HEK293 (cell line): ENCODE measurements at regions not wholly inside any gene's neighbourhood (a gene's known extent, or its start where the extent isn't known, plus 50 kb on each side); places are given as distances from the start of the nearest gene placed in this dataset.

ENCODE experiments used
- CTCF ChIA-PET: fragments of 350-600 bp; formaldehyde crosslinking; extraction: SDS; loops from one replicate; lab custom pipeline; 2021; ENCODE audit warnings: antibody characterized with exemption; lab: Yijun Ruan, JAX
- POLR2A ChIA-PET: fragments of 300-600 bp; formaldehyde crosslinking; extraction: SDS; loops from one replicate; lab custom pipeline; 2020; ENCODE audit warnings: antibody characterized with exemption, inconsistent platforms; lab: Yijun Ruan, JAX
- H3K27ac ChIP-seq: fragments of 200-500 bp; sonication (Bioruptor generic); 2 replicates; pipeline ENCODE4 v1.5.1; 2014; ENCODE audit warnings: low read depth, low read length, control low read depth, inconsistent platforms; ENCODE audit errors: extremely low read depth
- H3K36me3 ChIP-seq, 2 experiments: fragments of 200-500 bp in 1 of 2; sonication (Bioruptor generic) in 1 of 2; 1 replicate in 1 of 2; 2 replicates in 1 of 2; pipeline ENCODE4 v1.5.1; 2014 to 2017; ENCODE audit warnings: inconsistent platforms in 2 of 2, low read length in 2 of 2; ENCODE audit not compliant: control insufficient read depth in 2 of 2, insufficient read depth in 1 of 2
- H3K4me1 ChIP-seq: fragments of 200-500 bp; sonication (Bioruptor generic); 2 replicates; pipeline ENCODE4 v1.5.1; 2014; ENCODE audit warnings: mild to moderate bottlenecking, low read length, inconsistent platforms; ENCODE audit not compliant: control insufficient read depth, insufficient read depth
- H3K4me3 ChIP-seq: 2 replicates; pipeline ENCODE4 v1.5.1; 2011; ENCODE audit warnings: low read depth, mild to moderate bottlenecking, control low read depth, low read length, moderate library complexity
- H3K9me3 ChIP-seq: fragments of 200-500 bp; sonication (Bioruptor generic); 2 replicates; pipeline ENCODE4 v1.5.1; 2014; ENCODE audit warnings: low read depth, low read length, inconsistent platforms; ENCODE audit not compliant: control insufficient read depth, insufficient read depth
- GLI2 ChIP-seq: fragments of 450-650 bp; formaldehyde crosslinking; IDR thresholded peaks from 2 replicates; pipeline ENCODE4; 2017; ENCODE audit warnings: missing biosample characterization, missing genetic modification characterization, low read depth, borderline replicate concordance
- MEIS1 ChIP-seq: sonication (generic); formaldehyde crosslinking; IDR thresholded peaks from 2 replicates; pipeline ENCODE4 v1.8.1; 2022; ENCODE audit warnings: missing genetic modification reagents, mild to moderate bottlenecking, borderline replicate concordance
- SALL2 ChIP-seq: fragments of 450-650 bp; formaldehyde crosslinking; IDR thresholded peaks from 2 replicates; pipeline ENCODE4 v1.5.0; 2017; ENCODE audit warnings: missing biosample characterization, mild to moderate bottlenecking, missing genetic modification characterization, borderline replicate concordance
- ZBTB8A ChIP-seq: fragments of 450-650 bp; formaldehyde crosslinking; IDR thresholded peaks from 2 replicates; pipeline ENCODE4 v1.5.1; 2016; ENCODE audit warnings: missing biosample characterization, missing genetic modification characterization
- ZFP3 ChIP-seq: fragments of 450-650 bp; formaldehyde crosslinking; IDR thresholded peaks from 2 replicates; pipeline ENCODE4 v1.5.1; 2016; ENCODE audit warnings: low read depth, missing biosample characterization, missing genetic modification characterization
- ZFP69B ChIP-seq: fragments of 450-650 bp; formaldehyde crosslinking; IDR thresholded peaks from 2 replicates; pipeline ENCODE4 v1.5.1; 2016; ENCODE audit warnings: missing biosample characterization, missing genetic modification characterization
- ZNF24 ChIP-seq: fragments of 450-650 bp; formaldehyde crosslinking; IDR thresholded peaks from 2 replicates; pipeline ENCODE4 v1.5.1; 2016; ENCODE audit warnings: missing biosample characterization, missing genetic modification characterization
- ZNF292 ChIP-seq: fragments of 450-650 bp; formaldehyde crosslinking; IDR thresholded peaks from 2 replicates; pipeline ENCODE4 v1.5.1; 2016; ENCODE audit warnings: low read depth, missing biosample characterization, missing genetic modification characterization, borderline replicate concordance
- ZNF302 ChIP-seq: fragments of 450-650 bp; formaldehyde crosslinking; IDR thresholded peaks from 2 replicates; pipeline ENCODE4 v1.5.1; 2016; ENCODE audit warnings: missing biosample characterization, missing genetic modification characterization, low read depth
- ZNF433 ChIP-seq: fragments of 450-650 bp; formaldehyde crosslinking; IDR thresholded peaks from 2 replicates; pipeline ENCODE4 v1.5.1; 2016; ENCODE audit warnings: missing biosample characterization, missing genetic modification characterization, low read depth
- ZNF529 ChIP-seq: fragments of 450-650 bp; formaldehyde crosslinking; IDR thresholded peaks from 2 replicates; pipeline ENCODE4 v1.5.1; 2017; ENCODE audit warnings: missing genetic modification characterization, missing biosample characterization; ENCODE audit not compliant: insufficient replicate concordance
- ZNF624 ChIP-seq: fragments of 450-650 bp; formaldehyde crosslinking; IDR thresholded peaks from 2 replicates; pipeline ENCODE4 v1.5.1; 2017; ENCODE audit warnings: missing biosample characterization, missing genetic modification characterization
- ZNF707 ChIP-seq: fragments of 450-650 bp; formaldehyde crosslinking; IDR thresholded peaks from 2 replicates; pipeline ENCODE4 v1.5.1; 2016; ENCODE audit warnings: missing biosample characterization, missing genetic modification characterization
- TF ChIP-seq, protein P1 (sequence below): fragments of 450-650 bp; formaldehyde crosslinking; IDR thresholded peaks from 2 replicates; pipeline ENCODE4 v1.5.1; 2017; ENCODE audit warnings: missing biosample characterization, missing genetic modification characterization
- TF ChIP-seq, protein P2 (sequence below): fragments of 450-650 bp; formaldehyde crosslinking; IDR thresholded peaks from 2 replicates; pipeline ENCODE4 v1.5.1; 2016; ENCODE audit warnings: missing biosample characterization, missing genetic modification characterization
- TF ChIP-seq, protein P3 (sequence below): fragments of 450-650 bp; formaldehyde crosslinking; IDR thresholded peaks from 2 replicates; pipeline ENCODE4 v1.5.1; 2016; ENCODE audit warnings: missing biosample characterization, missing genetic modification characterization
- TF ChIP-seq, protein P4 (sequence below): fragments of 450-650 bp; formaldehyde crosslinking; IDR thresholded peaks from 2 replicates; pipeline ENCODE4 v1.5.1; 2016; ENCODE audit warnings: missing biosample characterization, missing genetic modification characterization
- TF ChIP-seq, protein P5 (sequence below): fragments of 450-650 bp; formaldehyde crosslinking; optimal IDR thresholded peaks from 2 replicates; pipeline ENCODE3; 2016; ENCODE audit warnings: missing biosample characterization, mild to moderate bottlenecking, missing genetic modification characterization
- TF ChIP-seq, protein P6 (sequence below): fragments of 450-650 bp; formaldehyde crosslinking; IDR thresholded peaks from 2 replicates; pipeline ENCODE4 v1.5.1; 2016; ENCODE audit warnings: missing biosample characterization, missing genetic modification characterization

DNA sequence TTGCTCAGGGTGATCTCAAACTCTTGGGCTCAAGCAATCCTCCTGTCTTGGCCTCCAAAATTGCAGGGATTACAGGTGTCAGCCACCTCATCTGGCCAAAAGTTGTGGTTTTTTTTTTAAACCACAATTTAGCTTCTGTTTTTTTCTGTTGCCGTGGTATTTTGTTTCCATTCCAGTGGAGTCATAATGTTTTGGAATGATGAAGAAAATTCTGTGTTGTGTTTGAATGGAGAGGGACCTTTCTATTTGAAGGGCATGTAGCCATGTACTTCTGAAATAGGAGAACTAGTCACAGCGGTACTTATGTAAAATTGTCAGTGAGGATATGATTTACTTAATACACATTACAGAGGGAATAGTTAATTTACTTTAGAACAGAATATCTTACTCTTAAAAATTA, 201.3 kb downstream of the ARL4A start:
- no peak overlapping the region for H3K27ac ChIP-seq
- CTCF ChIA-PET, result interaction anchor here (0.7 kb wide), 1 partner anchor 320 kb away, joined by 3 read pairs; no protein-coding TSS in a partner anchor
- no peaks in the 10 kb centered on the region for H3K9me3 ChIP-seq
- POLR2A ChIA-PET, result no interaction called here
- no peak overlapping the region for H3K4me3 ChIP-seq
- H3K36me3 ChIP-seq, result no peaks in the 10 kb centered on the region
- no peaks in the 10 kb centered on the region for H3K4me1 ChIP-seq
- TF ChIP-seq, protein P1, sequence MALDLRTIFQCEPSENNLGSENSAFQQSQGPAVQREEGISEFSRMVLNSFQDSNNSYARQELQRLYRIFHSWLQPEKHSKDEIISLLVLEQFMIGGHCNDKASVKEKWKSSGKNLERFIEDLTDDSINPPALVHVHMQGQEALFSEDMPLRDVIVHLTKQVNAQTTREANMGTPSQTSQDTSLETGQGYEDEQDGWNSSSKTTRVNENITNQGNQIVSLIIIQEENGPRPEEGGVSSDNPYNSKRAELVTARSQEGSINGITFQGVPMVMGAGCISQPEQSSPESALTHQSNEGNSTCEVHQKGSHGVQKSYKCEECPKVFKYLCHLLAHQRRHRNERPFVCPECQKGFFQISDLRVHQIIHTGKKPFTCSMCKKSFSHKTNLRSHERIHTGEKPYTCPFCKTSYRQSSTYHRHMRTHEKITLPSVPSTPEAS (tag by site-specific recombination), result no peak
- TF ChIP-seq SALL2 (tag by site-specific recombination) (no peak), ZNF302 (no peak), ZNF292 (no peak), GLI2 (tag by site-specific recombination) (no peak), ZNF624 (tag by site-specific recombination) (no peak), ZNF433 (tag by site-specific recombination) (no peak), ZBTB8A (tag by site-specific recombination) (no peak), ZNF24 (tag by site-specific recombination) (no peak), MEIS1 (CRISPR knock-in tag) (no peak), ZNF529 (tag by site-specific recombination) (no peak), ZFP3 (tag by site-specific recombination) (no peak), ZNF707 (no peak), ZFP69B (tag by site-specific recombination) (no peak)
- TF ChIP-seq, protein P2, sequence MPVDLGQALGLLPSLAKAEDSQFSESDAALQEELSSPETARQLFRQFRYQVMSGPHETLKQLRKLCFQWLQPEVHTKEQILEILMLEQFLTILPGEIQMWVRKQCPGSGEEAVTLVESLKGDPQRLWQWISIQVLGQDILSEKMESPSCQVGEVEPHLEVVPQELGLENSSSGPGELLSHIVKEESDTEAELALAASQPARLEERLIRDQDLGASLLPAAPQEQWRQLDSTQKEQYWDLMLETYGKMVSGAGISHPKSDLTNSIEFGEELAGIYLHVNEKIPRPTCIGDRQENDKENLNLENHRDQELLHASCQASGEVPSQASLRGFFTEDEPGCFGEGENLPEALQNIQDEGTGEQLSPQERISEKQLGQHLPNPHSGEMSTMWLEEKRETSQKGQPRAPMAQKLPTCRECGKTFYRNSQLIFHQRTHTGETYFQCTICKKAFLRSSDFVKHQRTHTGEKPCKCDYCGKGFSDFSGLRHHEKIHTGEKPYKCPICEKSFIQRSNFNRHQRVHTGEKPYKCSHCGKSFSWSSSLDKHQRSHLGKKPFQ (tag by site-specific recombination), result no peak
- TF ChIP-seq, protein P3, sequence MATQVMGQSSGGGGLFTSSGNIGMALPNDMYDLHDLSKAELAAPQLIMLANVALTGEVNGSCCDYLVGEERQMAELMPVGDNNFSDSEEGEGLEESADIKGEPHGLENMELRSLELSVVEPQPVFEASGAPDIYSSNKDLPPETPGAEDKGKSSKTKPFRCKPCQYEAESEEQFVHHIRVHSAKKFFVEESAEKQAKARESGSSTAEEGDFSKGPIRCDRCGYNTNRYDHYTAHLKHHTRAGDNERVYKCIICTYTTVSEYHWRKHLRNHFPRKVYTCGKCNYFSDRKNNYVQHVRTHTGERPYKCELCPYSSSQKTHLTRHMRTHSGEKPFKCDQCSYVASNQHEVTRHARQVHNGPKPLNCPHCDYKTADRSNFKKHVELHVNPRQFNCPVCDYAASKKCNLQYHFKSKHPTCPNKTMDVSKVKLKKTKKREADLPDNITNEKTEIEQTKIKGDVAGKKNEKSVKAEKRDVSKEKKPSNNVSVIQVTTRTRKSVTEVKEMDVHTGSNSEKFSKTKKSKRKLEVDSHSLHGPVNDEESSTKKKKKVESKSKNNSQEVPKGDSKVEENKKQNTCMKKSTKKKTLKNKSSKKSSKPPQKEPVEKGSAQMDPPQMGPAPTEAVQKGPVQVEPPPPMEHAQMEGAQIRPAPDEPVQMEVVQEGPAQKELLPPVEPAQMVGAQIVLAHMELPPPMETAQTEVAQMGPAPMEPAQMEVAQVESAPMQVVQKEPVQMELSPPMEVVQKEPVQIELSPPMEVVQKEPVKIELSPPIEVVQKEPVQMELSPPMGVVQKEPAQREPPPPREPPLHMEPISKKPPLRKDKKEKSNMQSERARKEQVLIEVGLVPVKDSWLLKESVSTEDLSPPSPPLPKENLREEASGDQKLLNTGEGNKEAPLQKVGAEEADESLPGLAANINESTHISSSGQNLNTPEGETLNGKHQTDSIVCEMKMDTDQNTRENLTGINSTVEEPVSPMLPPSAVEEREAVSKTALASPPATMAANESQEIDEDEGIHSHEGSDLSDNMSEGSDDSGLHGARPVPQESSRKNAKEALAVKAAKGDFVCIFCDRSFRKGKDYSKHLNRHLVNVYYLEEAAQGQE (tag by site-specific recombination), result no peak
- TF ChIP-seq, protein P4, sequence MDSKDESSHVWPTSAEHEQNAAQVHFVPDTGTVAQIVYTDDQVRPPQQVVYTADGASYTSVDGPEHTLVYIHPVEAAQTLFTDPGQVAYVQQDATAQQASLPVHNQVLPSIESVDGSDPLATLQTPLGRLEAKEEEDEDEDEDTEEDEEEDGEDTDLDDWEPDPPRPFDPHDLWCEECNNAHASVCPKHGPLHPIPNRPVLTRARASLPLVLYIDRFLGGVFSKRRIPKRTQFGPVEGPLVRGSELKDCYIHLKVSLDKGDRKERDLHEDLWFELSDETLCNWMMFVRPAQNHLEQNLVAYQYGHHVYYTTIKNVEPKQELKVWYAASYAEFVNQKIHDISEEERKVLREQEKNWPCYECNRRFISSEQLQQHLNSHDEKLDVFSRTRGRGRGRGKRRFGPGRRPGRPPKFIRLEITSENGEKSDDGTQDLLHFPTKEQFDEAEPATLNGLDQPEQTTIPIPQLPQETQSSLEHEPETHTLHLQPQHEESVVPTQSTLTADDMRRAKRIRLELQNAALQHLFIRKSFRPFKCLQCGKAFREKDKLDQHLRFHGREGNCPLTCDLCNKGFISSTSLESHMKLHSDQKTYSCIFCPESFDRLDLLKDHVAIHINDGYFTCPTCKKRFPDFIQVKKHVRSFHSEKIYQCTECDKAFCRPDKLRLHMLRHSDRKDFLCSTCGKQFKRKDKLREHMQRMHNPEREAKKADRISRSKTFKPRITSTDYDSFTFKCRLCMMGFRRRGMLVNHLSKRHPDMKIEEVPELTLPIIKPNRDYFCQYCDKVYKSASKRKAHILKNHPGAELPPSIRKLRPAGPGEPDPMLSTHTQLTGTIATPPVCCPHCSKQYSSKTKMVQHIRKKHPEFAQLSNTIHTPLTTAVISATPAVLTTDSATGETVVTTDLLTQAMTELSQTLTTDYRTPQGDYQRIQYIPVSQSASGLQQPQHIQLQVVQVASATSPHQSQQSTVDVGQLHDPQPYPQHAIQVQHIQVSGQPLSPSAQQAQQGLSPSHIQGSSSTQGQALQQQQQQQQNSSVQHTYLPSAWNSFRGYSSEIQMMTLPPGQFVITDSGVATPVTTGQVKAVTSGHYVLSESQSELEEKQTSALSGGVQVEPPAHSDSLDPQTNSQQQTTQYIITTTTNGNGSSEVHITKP (tag by site-specific recombination), result no peak
- TF ChIP-seq, protein P5, sequence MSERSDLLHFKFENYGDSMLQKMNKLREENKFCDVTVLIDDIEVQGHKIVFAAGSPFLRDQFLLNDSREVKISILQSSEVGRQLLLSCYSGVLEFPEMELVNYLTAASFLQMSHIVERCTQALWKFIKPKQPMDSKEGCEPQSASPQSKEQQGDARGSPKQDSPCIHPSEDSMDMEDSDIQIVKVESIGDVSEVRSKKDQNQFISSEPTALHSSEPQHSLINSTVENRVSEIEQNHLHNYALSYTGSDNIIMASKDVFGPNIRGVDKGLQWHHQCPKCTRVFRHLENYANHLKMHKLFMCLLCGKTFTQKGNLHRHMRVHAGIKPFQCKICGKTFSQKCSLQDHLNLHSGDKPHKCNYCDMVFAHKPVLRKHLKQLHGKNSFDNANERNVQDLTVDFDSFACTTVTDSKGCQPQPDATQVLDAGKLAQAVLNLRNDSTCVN (tag by site-specific recombination), result no peak
- TF ChIP-seq, protein P6, sequence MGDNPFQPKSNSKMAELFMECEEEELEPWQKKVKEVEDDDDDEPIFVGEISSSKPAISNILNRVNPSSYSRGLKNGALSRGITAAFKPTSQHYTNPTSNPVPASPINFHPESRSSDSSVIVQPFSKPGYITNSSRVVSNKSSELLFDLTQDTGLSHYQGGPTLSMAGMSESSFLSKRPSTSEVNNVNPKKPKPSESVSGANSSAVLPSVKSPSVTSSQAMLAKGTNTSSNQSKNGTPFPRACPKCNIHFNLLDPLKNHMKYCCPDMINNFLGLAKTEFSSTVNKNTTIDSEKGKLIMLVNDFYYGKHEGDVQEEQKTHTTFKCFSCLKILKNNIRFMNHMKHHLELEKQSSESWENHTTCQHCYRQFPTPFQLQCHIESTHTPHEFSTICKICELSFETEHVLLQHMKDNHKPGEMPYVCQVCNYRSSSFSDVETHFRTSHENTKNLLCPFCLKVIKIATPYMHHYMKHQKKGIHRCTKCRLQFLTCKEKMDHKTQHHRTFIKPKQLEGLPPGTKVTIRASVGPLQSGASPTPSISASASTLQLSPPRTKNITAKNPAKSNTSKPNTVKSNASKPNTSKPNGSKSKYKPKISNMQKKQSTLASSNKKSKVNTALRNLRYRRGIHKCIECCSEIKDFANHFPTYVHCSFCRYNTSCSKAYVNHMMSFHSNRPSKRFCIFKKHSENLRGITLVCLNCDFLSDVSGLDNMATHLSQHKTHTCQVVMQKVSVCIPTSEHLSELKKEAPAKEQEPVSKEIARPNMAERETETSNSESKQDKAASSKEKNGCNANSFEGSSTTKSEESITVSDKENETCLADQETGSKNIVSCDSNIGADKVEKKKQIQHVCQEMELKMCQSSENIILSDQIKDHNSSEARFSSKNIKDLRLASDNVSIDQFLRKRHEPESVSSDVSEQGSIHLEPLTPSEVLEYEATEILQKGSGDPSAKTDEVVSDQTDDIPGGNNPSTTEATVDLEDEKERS, result no peak
